ENCODE measurements at regions not wholly inside any gene's neighbourhood (a gene's known extent, or its start where the extent isn't known, plus 50 kb on each side); places are given as distances from the start of the nearest gene placed in this dataset.

DNA sequence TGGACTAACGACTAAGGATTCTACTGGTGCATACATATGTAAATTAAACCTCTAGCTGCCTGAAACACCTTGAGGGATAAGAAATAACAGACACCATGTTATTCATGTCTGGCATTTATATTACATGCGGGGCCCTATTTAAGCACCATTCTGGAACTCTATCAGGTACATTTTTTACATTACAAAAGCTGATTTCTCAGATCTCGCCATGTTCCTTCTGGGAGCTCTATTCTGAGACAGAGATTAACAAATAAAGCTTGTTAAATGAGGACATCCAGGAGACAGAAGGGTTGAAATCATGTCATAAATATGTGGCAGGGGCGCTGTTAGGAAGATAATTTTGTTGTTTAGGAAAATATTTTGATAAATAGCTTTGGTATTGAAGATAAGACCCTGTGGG, 93.4 kb upstream of the SLIT3 start:
- TF ChIP-seq, protein P1, sequence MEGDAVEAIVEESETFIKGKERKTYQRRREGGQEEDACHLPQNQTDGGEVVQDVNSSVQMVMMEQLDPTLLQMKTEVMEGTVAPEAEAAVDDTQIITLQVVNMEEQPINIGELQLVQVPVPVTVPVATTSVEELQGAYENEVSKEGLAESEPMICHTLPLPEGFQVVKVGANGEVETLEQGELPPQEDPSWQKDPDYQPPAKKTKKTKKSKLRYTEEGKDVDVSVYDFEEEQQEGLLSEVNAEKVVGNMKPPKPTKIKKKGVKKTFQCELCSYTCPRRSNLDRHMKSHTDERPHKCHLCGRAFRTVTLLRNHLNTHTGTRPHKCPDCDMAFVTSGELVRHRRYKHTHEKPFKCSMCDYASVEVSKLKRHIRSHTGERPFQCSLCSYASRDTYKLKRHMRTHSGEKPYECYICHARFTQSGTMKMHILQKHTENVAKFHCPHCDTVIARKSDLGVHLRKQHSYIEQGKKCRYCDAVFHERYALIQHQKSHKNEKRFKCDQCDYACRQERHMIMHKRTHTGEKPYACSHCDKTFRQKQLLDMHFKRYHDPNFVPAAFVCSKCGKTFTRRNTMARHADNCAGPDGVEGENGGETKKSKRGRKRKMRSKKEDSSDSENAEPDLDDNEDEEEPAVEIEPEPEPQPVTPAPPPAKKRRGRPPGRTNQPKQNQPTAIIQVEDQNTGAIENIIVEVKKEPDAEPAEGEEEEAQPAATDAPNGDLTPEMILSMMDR (IDR thresholded peaks at IDR 0.05; ENCODE audit: poor library complexity): no peak
- TF ChIP-seq EZH2phosphoT487 (IDR thresholded peaks at IDR 0.05; ENCODE audit: low read depth, severe bottlenecking, unreplicated experiment) (no peak), EZH2 (IDR thresholded peaks at IDR 0.05; ENCODE audit: borderline replicate concordance) (no peak)
